ENCODE measurements at regions not wholly inside any gene's neighbourhood (a gene's known extent, or its start where the extent isn't known, plus 50 kb on each side); places are given as distances from the start of the nearest gene placed in this dataset.

GRCh38 chr1:219754767-219755166, 141.9 kb upstream of the ZC3H11B start:
- Histone ChIP-seq H3K4me1 (no peaks in the 10 kb centered on the region), H3K36me3 (ENCODE audit: insufficient read depth in 1 of 2, low read depth in 1 of 2) (no peaks in the 10 kb centered on the region), H3K27ac (no peak overlapping the region), H3K27me3 (ENCODE audit: insufficient read depth in 3 of 3, low read length in 2 of 3) (no peaks in the 10 kb centered on the region), H3K4me3 (no peak overlapping the region), H3K9me3 (no peaks in the 10 kb centered on the region)
- no peak for ATAC-seq
- intact Hi-C loops (cut with DNase I), result no loop called here
- TF ChIP-seq CTCF (IDR thresholded peaks at IDR 0.05), result no peak
- DNase-seq, result no peak
- 64 to 79% (median 73%) methylated on average over 2 of the region's 2 CpGs for WGBS, 3 donors

- Histone ChIP-seq H3K9me3 (no peaks in the 10 kb centered on the region), H3K4me3 (no peak overlapping the region), H3K4me1 (no peaks in the 10 kb centered on the region), H3K27me3 (ENCODE audit: insufficient read depth in 3 of 3, low read length in 2 of 3) (no peaks in the 10 kb centered on the region), H3K27ac (no peak overlapping the region), H3K36me3 (ENCODE audit: insufficient read depth in 1 of 2, low read depth in 1 of 2) (no peaks in the 10 kb centered on the region)
- ATAC-seq (no peak), DNase-seq (no peak)
- no peak for TF ChIP-seq CTCF (IDR thresholded peaks at IDR 0.05)
- intact Hi-C loops (cut with DNase I), result no loop called here
- 41 to 51% (median 42%) methylated on average over 4 of the region's 4 CpGs for WGBS, 3 donors
Measured at GRCh38 chr1:219753914-219754313, 141.0 kb upstream of the ZC3H11B start.

- H3K9me3 ChIP-seq, result no peaks in the 10 kb centered on the region
- no peak overlapping the region for H3K4me3 ChIP-seq
- H3K4me1 ChIP-seq, result no peaks in the 10 kb centered on the region
- no peaks in the 10 kb centered on the region for H3K36me3 ChIP-seq (ENCODE audit: insufficient read depth in 1 of 2, low read depth in 1 of 2)
- no peak overlapping the region for H3K27ac ChIP-seq
- no peak for ATAC-seq
- no peak for TF ChIP-seq CTCF (IDR thresholded peaks at IDR 0.05)
- intact Hi-C loops (cut with DNase I), result no loop called here
- no peak for DNase-seq
- WGBS, 3 donors, result 0 to 47% (median 0%) methylated on average over 1 of the region's 1 CpG
- no peaks in the 10 kb centered on the region for H3K27me3 ChIP-seq (ENCODE audit: insufficient read depth in 3 of 3, low read length in 2 of 3)
Measured at GRCh38 chr1:219752645-219753044, 139.7 kb upstream of the ZC3H11B start.

GRCh38 chr1:219751870-219752507, 139.1 kb upstream of the ZC3H11B start:
- intact Hi-C loops (cut with DNase I), result no loop called here
- no peak for ATAC-seq
- no peak overlapping the region for H3K4me3 ChIP-seq
- no peaks in the 10 kb centered on the region for H3K9me3 ChIP-seq
- no peaks in the 10 kb centered on the region for H3K27me3 ChIP-seq (ENCODE audit: insufficient read depth in 3 of 3, low read length in 2 of 3)
- no peak for TF ChIP-seq CTCF (IDR thresholded peaks at IDR 0.05)
- DNase-seq, result no peak
- H3K36me3 ChIP-seq (ENCODE audit: insufficient read depth in 1 of 2, low read depth in 1 of 2), result no peaks in the 10 kb centered on the region
- H3K27ac ChIP-seq, result no peak overlapping the region
- no peaks in the 10 kb centered on the region for H3K4me1 ChIP-seq

- Histone ChIP-seq H3K27ac (no peak overlapping the region), H3K9me3 (no peaks in the 10 kb centered on the region), H3K4me3 (no peak overlapping the region), H3K36me3 (ENCODE audit: insufficient read depth in 1 of 2, low read depth in 1 of 2) (no peaks in the 10 kb centered on the region), H3K4me1 (no peaks in the 10 kb centered on the region), H3K27me3 (ENCODE audit: insufficient read depth in 3 of 3, low read length in 2 of 3) (no peaks in the 10 kb centered on the region)
- 12 to 36% (median 18%) methylated on average over 2 of the region's 2 CpGs for WGBS, 3 donors
- DNase-seq (no peak), ATAC-seq (no peak)
- TF ChIP-seq CTCF (IDR thresholded peaks at IDR 0.05), result no peak
- intact Hi-C loops (cut with DNase I), result no loop called here
Measured at GRCh38 chr1:219749370-219749769, 136.5 kb upstream of the ZC3H11B start.

Data from psoas muscle (tissue), 7 donors.